DMS153 (cell line): ENCODE measurements at regions not wholly inside any gene's neighbourhood (a gene's known extent, or its start where the extent isn't known, plus 50 kb on each side); places are given as distances from the start of the nearest gene placed in this dataset.
A peak's percentile ranks its signal among the peaks of the same experiment; 100 is the strongest.

Experiments used
- DNase-seq: peaks from one replicate; lab custom pipeline; 2025; lab: John Stamatoyannopoulos, UW

- DNase-seq = no peak
Observed at GRCh38 chr6:100134297-100134696, 140.3 kb upstream of the MCHR2 start.

- no peak for DNase-seq
Observed at GRCh38 chr6:100132005-100132404, 138.0 kb upstream of the MCHR2 start.

GRCh38 chr6:100130630-100131029 is 136.6 kb upstream of the MCHR2 start:
- no peak for DNase-seq

- no peak for DNase-seq
Observed at GRCh38 chr6:100126790-100127484, 132.9 kb upstream of the MCHR2 start.

GRCh38 chr6:100121854-100122609 is 128.0 kb upstream of the MCHR2 start:
- DNase-seq = no peak

- DNase-seq = no peak
Observed at GRCh38 chr6:100119261-100119660, 125.2 kb upstream of the MCHR2 start.

GRCh38 chr6:100118301-100118700 is 124.3 kb upstream of the MCHR2 start:
- no peak for DNase-seq

- DNase-seq = no peak
Observed at GRCh38 chr6:100117680-100118079, 123.7 kb upstream of the MCHR2 start.

GRCh38 chr6:100116411-100117194 is 122.6 kb upstream of the MCHR2 start:
- peak; percentile 46 for DNase-seq

GRCh38 chr6:100115407-100116101 is 121.5 kb upstream of the MCHR2 start:
- no peak for DNase-seq

- DNase-seq = no peak
Observed at GRCh38 chr6:100112855-100113508, 119.0 kb upstream of the MCHR2 start.

GRCh38 chr6:100105919-100106529 is 112.0 kb upstream of the MCHR2 start:
- no peak for DNase-seq

GRCh38 chr6:100105138-100105537 is 111.1 kb upstream of the MCHR2 start:
- DNase-seq = no peak

GRCh38 chr6:100103931-100104330 is 109.9 kb upstream of the MCHR2 start:
- no peak for DNase-seq

GRCh38 chr6:100103194-100103593 is 109.2 kb upstream of the MCHR2 start:
- no peak for DNase-seq

- DNase-seq = no peak
Observed at GRCh38 chr6:100101644-100102043, 107.6 kb upstream of the MCHR2 start.

- no peak for DNase-seq
Observed at GRCh38 chr6:100100776-100101175, 106.8 kb upstream of the MCHR2 start.

- peak; percentile 5 for DNase-seq
Observed at GRCh38 chr6:100099189-100100074, 105.4 kb upstream of the MCHR2 start.

GRCh38 chr6:100096936-100097335 is 102.9 kb upstream of the MCHR2 start:
- no peak for DNase-seq

GRCh38 chr6:100096341-100096740 is 102.3 kb upstream of the MCHR2 start:
- DNase-seq = no peak
